NB4 (cell line): ENCODE measurements at regions not wholly inside any gene's neighbourhood (a gene's known extent, or its start where the extent isn't known, plus 50 kb on each side); places are given as distances from the start of the nearest gene placed in this dataset.

Experiments
- DNase-seq: peaks from one replicate; pipeline ENCODE4 v3.0.0; 2010; ENCODE audit warnings: low read depth
- H3K4me3 ChIP-seq: one replicate; pipeline ENCODE4 v1.5.1; 2011; ENCODE audit warnings: mild to moderate bottlenecking, low read depth, low read length, moderate library complexity
- MYC ChIP-seq: IDR thresholded peaks from 2 replicates; pipeline ENCODE4 v1.6.1; 2011; ENCODE audit warnings: low read depth, low read length
- POLR2A ChIP-seq: IDR thresholded peaks from 2 replicates; pipeline ENCODE4 v1.6.1; 2011; ENCODE audit warnings: mild to moderate bottlenecking; ENCODE audit not compliant: insufficient read length; ENCODE audit errors: extremely low read depth
- TF ChIP-seq, protein P1 (sequence below): IDR thresholded peaks from one replicate; pipeline ENCODE4 v1.5.1; 2012; ENCODE audit warnings: low read depth, low read length
- TF ChIP-seq, protein P2 (sequence below): IDR thresholded peaks from 2 replicates; pipeline ENCODE4 v1.6.1; 2011; ENCODE audit warnings: low read depth, low read length

DNA sequence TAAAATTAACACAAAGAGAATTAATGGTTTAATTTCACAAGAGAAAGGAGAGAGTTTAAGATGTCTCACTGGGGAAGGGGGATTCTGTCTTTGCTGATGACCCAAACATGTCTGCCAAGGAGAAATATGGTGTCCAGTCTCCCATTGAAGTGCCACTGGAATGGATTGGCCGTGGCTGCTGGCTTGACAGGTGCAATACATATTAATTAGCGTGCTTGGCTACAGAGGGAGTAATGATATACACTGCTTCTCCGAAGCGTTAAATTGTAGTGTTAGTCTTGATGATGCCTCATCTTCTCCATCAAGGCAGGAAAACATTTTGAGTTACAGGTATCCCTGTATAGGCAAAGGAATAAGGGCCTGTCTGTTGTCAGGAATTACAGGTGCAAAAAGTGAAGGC lies 393.4 kb upstream of the TMPO start:
- DNase-seq, result no peak
- no peak for TF ChIP-seq MYC
- H3K4me3 ChIP-seq, result no peak overlapping the region

DNA sequence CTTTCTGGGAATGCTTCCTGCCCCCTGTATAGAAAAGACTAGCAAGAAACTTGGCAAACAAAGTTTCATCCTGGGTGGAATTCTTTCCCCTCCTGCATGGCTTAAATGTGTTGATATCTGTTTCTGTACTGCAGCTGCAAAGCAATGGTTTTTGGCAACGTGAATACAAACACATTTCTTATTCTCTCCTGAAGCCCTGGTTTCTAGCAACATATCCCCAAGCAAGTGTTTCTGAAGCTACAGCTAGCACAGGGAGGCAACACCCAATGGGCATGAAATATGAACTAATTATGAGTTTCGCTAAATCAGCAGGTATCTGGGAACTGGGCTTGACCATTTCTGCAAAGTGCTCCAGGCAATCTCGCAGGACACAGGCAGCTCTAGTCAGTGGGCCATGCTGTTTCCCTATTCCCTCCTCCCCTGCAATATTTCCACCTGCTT lies 392.3 kb upstream of the TMPO start:
- DNase-seq, result no peak
- no peak overlapping the region for H3K4me3 ChIP-seq
- TF ChIP-seq, protein P1, sequence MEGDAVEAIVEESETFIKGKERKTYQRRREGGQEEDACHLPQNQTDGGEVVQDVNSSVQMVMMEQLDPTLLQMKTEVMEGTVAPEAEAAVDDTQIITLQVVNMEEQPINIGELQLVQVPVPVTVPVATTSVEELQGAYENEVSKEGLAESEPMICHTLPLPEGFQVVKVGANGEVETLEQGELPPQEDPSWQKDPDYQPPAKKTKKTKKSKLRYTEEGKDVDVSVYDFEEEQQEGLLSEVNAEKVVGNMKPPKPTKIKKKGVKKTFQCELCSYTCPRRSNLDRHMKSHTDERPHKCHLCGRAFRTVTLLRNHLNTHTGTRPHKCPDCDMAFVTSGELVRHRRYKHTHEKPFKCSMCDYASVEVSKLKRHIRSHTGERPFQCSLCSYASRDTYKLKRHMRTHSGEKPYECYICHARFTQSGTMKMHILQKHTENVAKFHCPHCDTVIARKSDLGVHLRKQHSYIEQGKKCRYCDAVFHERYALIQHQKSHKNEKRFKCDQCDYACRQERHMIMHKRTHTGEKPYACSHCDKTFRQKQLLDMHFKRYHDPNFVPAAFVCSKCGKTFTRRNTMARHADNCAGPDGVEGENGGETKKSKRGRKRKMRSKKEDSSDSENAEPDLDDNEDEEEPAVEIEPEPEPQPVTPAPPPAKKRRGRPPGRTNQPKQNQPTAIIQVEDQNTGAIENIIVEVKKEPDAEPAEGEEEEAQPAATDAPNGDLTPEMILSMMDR, result no peak
- TF ChIP-seq POLR2A (no peak), MYC (no peak)
- TF ChIP-seq, protein P2, sequence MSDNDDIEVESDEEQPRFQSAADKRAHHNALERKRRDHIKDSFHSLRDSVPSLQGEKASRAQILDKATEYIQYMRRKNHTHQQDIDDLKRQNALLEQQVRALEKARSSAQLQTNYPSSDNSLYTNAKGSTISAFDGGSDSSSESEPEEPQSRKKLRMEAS, result no peak

DNA sequence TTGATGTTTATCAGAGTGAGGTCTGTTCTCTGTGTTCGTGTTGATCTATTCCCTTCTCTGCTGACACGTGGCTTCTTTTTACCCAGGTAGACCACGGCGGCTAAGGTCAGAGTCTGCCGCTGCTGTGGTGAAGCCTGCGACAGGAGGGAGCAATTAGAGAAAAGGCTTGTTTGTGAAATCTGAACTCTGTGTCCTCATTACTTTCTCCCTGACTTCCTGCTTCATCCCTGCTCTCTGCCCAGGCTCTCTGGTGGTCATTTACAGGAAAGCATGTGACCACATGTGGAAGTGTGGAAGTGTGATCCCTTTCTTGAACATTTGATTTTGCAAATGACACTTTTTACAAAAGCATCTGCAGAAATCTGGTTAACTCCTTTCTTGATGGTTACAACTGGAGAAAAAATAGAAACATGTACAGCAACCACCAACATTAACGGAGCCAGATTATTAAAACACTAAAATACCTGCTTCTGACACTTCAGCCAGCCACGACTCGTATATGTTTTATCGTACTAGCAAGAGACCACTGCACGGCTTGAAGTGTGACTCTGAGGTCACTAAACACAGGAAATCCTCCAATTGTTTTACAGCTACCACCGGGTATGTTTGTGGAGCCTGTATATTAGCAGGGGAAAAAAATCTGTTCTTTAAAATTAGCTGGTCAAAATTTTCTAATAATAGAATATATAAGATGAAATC lies 388.6 kb upstream of the TMPO start:
- no peak overlapping the region for H3K4me3 ChIP-seq
- no peak for DNase-seq
- TF ChIP-seq, protein P1, result no peak
- TF ChIP-seq POLR2A (no peak), MYC (no peak)
- TF ChIP-seq, protein P2, result no peak

DNA sequence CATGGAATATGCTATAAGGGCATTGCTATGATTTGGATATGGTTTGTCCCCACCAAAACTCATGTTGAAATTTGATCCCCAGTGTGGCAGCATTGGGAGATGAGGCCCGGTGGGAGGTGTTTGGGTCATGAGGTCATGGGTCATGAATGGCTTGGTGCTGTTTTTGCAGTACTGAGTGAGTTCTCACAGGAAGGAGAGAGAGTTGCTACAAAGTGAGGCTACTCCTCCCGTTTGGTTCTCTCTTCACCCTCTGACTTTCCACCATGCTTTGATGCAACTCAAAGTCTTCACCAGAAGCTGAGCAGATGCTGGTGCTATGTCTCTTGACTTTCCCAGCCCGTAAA lies 388.1 kb upstream of the TMPO start:
- DNase-seq, result no peak
- no peak overlapping the region for H3K4me3 ChIP-seq
- TF ChIP-seq, protein P2, result no peak
- TF ChIP-seq, protein P1, result no peak
- TF ChIP-seq MYC (no peak), POLR2A (no peak)

DNA sequence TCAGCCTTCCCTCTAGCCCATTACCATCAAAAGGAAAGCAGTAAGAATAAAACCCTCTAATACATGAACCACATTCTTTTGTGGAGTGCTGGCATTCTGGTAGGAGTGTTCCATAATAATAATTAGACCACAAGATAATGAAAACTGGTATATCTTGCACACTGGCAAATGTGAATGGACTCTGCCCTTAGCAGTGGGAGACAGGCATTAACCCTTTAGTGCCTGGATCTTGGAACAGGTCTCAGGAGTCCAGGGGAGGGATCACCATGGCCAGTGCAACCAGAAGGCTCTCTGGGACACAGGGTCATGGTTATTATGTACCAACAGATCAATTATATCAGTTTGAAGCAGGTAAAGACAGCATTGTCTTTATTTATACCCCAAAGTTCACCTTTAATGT lies 387.5 kb upstream of the TMPO start:
- TF ChIP-seq, protein P2, result no peak
- TF ChIP-seq, protein P1, result no peak
- TF ChIP-seq MYC (no peak), POLR2A (no peak)
- H3K4me3 ChIP-seq, result no peak overlapping the region
- no peak for DNase-seq

DNA sequence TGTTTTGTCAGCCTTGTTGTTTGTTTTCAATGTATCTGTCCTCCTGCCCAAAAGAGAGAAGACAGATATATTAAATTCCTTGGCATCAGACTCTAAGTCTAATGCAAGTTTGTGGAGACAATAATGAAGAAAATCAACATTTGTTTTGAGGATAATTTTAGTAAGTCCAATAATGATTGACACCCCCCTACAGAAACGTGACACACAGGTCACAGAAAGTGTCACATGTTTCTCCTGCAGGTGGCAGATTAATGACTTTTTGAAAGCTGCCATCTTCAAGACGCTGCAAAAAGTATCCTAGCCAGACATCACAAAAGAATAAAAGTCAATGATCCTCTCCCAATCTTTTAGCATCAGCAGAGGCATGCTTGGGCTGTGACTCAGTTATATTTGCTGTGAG lies 378.8 kb upstream of the TMPO start:
- no peak for DNase-seq
- H3K4me3 ChIP-seq, result no peak overlapping the region
- TF ChIP-seq, protein P1, result no peak
- TF ChIP-seq, protein P2, result no peak
